GM06990 (cell line): ENCODE measurements at regions not wholly inside any gene's neighbourhood (a gene's known extent, or its start where the extent isn't known, plus 50 kb on each side); places are given as distances from the start of the nearest gene placed in this dataset.

Experiments
- DNase-seq: peaks from one replicate; pipeline ENCODE4 v3.0.0-alpha.2; 2011; ENCODE audit not compliant: insufficient read length; ENCODE audit errors: extremely low read depth
- H3K27me3 ChIP-seq: replicated peaks from 2 replicates; pipeline ENCODE4 v1.6.0; 2011; ENCODE audit warnings: low read length; ENCODE audit not compliant: control insufficient read depth, insufficient read depth
- H3K36me3 ChIP-seq: 2 replicates; pipeline ENCODE4 v1.5.1; 2011; ENCODE audit warnings: low read length; ENCODE audit not compliant: control insufficient read depth, insufficient read depth
- H3K4me3 ChIP-seq: replicated peaks from 2 replicates; pipeline ENCODE4 v1.5.1; 2011; ENCODE audit warnings: low read depth, mild to moderate bottlenecking, control low read depth, low read length
- TF ChIP-seq, protein P1 (sequence below): IDR thresholded peaks from 2 replicates; pipeline ENCODE4 v1.5.1; 2011; ENCODE audit warnings: low read length, control low read depth, mild to moderate bottlenecking, inconsistent platforms; ENCODE audit not compliant: insufficient read depth, poor library complexity, severe bottlenecking

DNA sequence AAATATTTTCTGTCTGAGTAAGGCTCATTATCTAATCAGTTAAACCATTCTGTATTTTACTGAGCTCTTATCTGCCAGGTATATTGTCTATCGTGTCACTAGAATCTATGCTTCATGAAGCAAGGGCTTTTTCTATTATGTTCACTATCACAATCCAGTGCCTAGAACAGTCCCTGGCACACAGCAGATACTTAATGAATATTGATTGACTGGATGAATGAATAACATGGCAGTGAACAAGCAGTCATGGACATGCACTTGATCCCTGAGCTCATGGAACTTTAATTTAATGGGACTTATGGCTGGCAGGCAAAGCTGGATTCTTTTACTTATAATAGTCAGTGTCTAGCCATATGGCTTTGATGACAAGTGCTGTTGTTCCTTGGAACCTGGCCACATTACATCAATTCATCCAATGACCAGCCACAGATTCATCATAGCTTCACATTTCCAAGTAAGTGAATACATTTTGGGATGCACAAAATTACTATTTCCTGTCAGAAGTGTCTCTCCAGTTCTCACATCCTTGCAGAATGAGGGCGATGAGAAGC, 214.8 kb downstream of the COG6 start:
- Histone ChIP-seq H3K4me3 (no peak overlapping the region), H3K36me3 (no peaks in the 10 kb centered on the region), H3K27me3 (no peaks in the 10 kb centered on the region)
- TF ChIP-seq, protein P1, sequence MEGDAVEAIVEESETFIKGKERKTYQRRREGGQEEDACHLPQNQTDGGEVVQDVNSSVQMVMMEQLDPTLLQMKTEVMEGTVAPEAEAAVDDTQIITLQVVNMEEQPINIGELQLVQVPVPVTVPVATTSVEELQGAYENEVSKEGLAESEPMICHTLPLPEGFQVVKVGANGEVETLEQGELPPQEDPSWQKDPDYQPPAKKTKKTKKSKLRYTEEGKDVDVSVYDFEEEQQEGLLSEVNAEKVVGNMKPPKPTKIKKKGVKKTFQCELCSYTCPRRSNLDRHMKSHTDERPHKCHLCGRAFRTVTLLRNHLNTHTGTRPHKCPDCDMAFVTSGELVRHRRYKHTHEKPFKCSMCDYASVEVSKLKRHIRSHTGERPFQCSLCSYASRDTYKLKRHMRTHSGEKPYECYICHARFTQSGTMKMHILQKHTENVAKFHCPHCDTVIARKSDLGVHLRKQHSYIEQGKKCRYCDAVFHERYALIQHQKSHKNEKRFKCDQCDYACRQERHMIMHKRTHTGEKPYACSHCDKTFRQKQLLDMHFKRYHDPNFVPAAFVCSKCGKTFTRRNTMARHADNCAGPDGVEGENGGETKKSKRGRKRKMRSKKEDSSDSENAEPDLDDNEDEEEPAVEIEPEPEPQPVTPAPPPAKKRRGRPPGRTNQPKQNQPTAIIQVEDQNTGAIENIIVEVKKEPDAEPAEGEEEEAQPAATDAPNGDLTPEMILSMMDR = no peak
- no peak for DNase-seq

DNA sequence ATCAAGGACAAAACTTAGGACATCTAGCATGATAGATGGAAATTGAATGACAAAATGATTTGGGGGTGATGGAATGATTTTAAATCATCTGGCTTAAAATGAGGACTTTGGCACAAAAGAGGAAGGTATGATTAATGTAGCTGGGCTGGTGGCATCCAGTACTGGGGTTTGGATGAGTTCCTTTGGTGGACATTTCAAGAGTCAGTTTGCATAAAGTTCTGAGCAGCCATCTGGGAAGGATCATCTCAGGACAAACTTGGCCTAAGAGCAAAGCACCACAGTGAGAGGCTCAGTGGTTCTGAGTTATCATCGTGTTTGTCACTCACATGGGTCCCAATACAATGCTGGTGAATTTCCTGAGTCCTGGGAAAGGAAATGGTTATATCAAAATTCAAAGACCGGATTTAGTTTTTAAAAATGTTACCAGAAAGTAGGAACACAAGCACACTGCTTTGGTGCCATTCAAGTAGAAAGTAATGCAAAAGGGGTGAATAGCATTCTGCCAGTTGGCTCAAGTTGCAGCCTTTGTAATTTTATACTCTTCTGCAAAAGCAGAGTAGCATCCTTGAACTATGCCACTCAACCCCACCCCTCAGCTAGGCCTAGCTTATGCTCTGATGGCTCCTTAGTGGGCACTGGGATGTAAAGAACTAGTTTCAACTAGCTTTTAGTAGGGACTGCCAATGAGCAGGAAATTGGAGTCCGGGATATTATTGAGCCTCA, 219.0 kb downstream of the COG6 start:
- TF ChIP-seq, protein P1 = no peak
- no peak for DNase-seq
- Histone ChIP-seq H3K4me3 (no peak overlapping the region), H3K36me3 (no peaks in the 10 kb centered on the region), H3K27me3 (no peaks in the 10 kb centered on the region)

DNA sequence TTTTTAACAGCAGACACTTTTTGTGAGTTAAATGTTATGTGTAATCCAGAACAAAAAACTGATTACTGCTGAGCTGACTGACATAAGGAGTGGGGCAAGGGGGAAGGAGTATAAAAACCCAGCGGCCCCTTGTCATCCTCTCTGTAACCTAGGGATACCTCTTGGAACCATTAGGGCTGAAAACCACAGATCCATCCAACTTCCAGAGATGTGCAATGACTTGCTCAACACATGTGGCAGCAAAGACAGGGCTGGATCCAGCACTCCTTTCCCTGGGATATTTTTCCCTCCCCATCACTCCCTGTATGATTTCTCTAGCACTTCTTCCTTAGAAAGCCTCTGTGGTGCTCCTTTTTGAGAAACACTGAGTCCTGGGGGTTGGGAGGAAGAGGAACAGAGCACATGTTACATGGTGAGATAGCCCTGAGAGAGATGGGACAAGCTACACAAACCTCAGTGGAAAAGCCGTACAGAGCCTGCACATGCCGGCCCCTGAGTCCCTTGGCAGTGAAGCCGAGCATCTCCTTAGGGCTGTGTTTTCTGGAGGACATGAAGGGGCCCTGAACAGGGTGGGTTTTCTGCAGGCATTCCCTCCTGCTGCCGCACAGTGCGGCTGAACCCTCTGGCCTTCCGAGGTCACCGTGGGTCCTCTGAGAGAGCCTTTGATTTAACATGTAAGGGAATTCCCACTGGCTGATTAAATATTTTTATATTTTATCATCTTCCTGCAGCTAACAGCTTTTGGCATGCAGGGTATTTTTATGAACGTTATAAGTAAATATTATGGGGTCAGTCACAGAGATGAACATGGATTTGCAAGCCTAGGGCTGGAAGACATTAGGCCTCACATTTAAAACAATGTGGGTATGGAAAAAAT, 219.9 kb downstream of the COG6 start:
- Histone ChIP-seq H3K27me3 (no peaks in the 10 kb centered on the region), H3K36me3 (no peaks in the 10 kb centered on the region), H3K4me3 (no peak overlapping the region)
- TF ChIP-seq, protein P1 = no peak
- DNase-seq = no peak

DNA sequence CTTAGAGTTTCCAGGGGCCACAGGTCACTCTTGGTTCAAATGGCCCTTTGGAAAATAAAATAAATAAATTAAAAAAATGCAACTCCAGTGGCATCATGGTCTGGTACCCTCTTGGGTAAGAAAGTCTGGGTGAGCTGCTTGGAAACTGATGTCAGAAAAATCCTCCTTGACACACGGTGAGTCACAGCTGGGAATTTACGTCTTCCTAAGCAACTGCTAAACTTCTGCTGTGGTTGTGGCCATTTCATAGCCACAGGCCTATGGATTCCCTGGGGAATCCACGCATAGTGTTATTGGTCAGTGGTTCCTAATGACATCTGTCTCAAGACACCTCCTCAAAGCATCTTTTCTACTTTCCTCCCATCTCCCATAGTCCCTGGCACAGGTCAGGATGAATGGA, 220.8 kb downstream of the COG6 start:
- no peak overlapping the region for H3K4me3 ChIP-seq
- no peaks in the 10 kb centered on the region for H3K36me3 ChIP-seq
- TF ChIP-seq, protein P1 = no peak
- no peak for DNase-seq
- H3K27me3 ChIP-seq = no peaks in the 10 kb centered on the region

DNA sequence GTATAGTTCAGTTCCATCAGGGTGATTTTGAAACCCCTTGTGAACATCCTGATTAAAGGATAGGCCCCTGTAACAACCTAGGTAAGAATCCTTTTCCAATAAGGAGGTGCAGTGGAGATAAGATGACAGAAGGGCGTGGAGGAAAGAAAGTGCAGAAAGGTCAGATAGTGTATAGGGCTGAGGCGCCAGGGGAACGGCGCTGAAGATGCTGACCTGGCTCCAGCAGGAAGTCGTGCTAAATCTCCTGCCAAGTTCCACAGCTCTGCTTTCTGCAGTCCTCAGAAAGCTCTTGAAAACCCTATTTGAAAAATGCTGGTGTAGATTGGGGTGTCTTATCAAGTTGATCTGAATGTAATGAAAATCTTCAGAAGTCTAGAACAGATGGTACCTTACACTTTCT, 221.7 kb downstream of the COG6 start:
- H3K4me3 ChIP-seq = no peak overlapping the region
- H3K36me3 ChIP-seq = no peaks in the 10 kb centered on the region
- DNase-seq = no peak
- no peaks in the 10 kb centered on the region for H3K27me3 ChIP-seq
- TF ChIP-seq, protein P1 = no peak
